NB4 (cell line): ENCODE measurements at regions not wholly inside any gene's neighbourhood (a gene's known extent, or its start where the extent isn't known, plus 50 kb on each side); places are given as distances from the start of the nearest gene placed in this dataset.

Experiments
- MYC ChIP-seq: IDR thresholded peaks from 2 replicates; pipeline ENCODE4 v1.6.1; 2011; ENCODE audit warnings: low read depth, low read length
- POLR2A ChIP-seq: IDR thresholded peaks from 2 replicates; pipeline ENCODE4 v1.6.1; 2011; ENCODE audit warnings: mild to moderate bottlenecking; ENCODE audit not compliant: insufficient read length; ENCODE audit errors: extremely low read depth
- TF ChIP-seq, protein P1 (sequence below): IDR thresholded peaks from one replicate; pipeline ENCODE4 v1.5.1; 2012; ENCODE audit warnings: low read depth, low read length
- TF ChIP-seq, protein P2 (sequence below): IDR thresholded peaks from 2 replicates; pipeline ENCODE4 v1.6.1; 2011; ENCODE audit warnings: low read depth, low read length

DNA sequence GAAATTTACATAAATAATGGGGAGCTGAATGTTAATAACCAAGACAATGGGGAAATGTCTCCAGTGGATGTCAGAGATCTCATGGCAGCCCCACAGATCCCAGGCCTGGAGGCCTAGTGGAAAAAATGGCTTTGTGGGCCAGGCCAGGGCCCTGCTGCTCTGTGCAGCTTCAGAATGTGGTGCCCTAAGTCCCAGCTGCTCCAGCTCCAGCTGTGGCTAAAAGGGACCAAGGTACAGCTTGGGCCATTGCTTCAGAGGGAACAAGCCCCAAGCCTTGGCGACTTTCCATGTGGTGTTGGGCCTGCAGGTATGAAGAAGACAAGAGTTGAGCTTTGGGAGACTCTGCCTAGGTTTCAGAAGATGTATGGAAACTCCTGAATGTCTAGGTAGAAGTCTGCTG, 658.2 kb downstream of the NUP35 start:
- TF ChIP-seq, protein P1, sequence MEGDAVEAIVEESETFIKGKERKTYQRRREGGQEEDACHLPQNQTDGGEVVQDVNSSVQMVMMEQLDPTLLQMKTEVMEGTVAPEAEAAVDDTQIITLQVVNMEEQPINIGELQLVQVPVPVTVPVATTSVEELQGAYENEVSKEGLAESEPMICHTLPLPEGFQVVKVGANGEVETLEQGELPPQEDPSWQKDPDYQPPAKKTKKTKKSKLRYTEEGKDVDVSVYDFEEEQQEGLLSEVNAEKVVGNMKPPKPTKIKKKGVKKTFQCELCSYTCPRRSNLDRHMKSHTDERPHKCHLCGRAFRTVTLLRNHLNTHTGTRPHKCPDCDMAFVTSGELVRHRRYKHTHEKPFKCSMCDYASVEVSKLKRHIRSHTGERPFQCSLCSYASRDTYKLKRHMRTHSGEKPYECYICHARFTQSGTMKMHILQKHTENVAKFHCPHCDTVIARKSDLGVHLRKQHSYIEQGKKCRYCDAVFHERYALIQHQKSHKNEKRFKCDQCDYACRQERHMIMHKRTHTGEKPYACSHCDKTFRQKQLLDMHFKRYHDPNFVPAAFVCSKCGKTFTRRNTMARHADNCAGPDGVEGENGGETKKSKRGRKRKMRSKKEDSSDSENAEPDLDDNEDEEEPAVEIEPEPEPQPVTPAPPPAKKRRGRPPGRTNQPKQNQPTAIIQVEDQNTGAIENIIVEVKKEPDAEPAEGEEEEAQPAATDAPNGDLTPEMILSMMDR: no peak
- TF ChIP-seq POLR2A (no peak), MYC (no peak)
- TF ChIP-seq, protein P2, sequence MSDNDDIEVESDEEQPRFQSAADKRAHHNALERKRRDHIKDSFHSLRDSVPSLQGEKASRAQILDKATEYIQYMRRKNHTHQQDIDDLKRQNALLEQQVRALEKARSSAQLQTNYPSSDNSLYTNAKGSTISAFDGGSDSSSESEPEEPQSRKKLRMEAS: no peak
